ENCODE measurements at regions not wholly inside any gene's neighbourhood (a gene's known extent, or its start where the extent isn't known, plus 50 kb on each side); places are given as distances from the start of the nearest gene placed in this dataset.

- ChIA-PET CTCF (no interaction called here), POLR2A (no interaction called here)
- no peak overlapping the region for H3K9ac ChIP-seq (replicated peaks; ENCODE audit: extremely low read depth, insufficient read depth, low read length)
- no peaks in the 10 kb centered on the region for H3K79me2 ChIP-seq (ENCODE audit: control insufficient read depth, insufficient read depth, low read length)
- H3K4me1 ChIP-seq (ENCODE audit: control insufficient read depth, extremely low read depth, insufficient read depth, low read length) = no peaks in the 10 kb centered on the region
- H3K36me3 ChIP-seq (ENCODE audit: control insufficient read depth in 2 of 2, extremely low read depth in 1 of 2, insufficient read depth in 2 of 2, low read length in 2 of 2) = no peaks in the 10 kb centered on the region
- no peak overlapping the region for H2AFZ ChIP-seq (ENCODE audit: low read depth, low read length)
- no peak for FAIRE-seq
- no peak for TF ChIP-seq JUN (IDR thresholded peaks at IDR 0.05; ENCODE audit: borderline replicate concordance, insufficient read depth, insufficient read length, low read depth)
- no peak for TF ChIP-seq GATA2 (IDR thresholded peaks at IDR 0.05; ENCODE audit: insufficient read depth, insufficient read length, low read depth, low read length)
- no peak for TF ChIP-seq POLR2AphosphoS5 (IDR thresholded peaks at IDR 0.05; ENCODE audit: insufficient read depth, low read depth, low read length)
- no peak for TF ChIP-seq POLR2A (IDR thresholded peaks at IDR 0.05; ENCODE audit: low read depth, low read length)
- TF ChIP-seq EZH2 (IDR thresholded peaks at IDR 0.05; ENCODE audit: borderline replicate concordance, low read depth, low read length, severe bottlenecking) = no peak
- no peak for TF ChIP-seq MYC (IDR thresholded peaks at IDR 0.05; ENCODE audit: low read depth, low read length)
- TF ChIP-seq MAX (IDR thresholded peaks at IDR 0.05; ENCODE audit: insufficient read depth, insufficient read length) = no peak
- TF ChIP-seq, protein P1, sequence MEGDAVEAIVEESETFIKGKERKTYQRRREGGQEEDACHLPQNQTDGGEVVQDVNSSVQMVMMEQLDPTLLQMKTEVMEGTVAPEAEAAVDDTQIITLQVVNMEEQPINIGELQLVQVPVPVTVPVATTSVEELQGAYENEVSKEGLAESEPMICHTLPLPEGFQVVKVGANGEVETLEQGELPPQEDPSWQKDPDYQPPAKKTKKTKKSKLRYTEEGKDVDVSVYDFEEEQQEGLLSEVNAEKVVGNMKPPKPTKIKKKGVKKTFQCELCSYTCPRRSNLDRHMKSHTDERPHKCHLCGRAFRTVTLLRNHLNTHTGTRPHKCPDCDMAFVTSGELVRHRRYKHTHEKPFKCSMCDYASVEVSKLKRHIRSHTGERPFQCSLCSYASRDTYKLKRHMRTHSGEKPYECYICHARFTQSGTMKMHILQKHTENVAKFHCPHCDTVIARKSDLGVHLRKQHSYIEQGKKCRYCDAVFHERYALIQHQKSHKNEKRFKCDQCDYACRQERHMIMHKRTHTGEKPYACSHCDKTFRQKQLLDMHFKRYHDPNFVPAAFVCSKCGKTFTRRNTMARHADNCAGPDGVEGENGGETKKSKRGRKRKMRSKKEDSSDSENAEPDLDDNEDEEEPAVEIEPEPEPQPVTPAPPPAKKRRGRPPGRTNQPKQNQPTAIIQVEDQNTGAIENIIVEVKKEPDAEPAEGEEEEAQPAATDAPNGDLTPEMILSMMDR (IDR thresholded peaks at IDR 0.05; ENCODE audit: extremely low read depth in 1 of 2, insufficient read depth in 1 of 2, low read depth in 1 of 2, low read length in 2 of 2) = no peak
- TF ChIP-seq FOS (IDR thresholded peaks at IDR 0.05; ENCODE audit: borderline replicate concordance, insufficient read depth, low read length) = no peak
- H3K9me3 ChIP-seq (replicated peaks; ENCODE audit: control insufficient read depth, insufficient read depth, low read length) = no peaks in the 10 kb centered on the region
- no peak overlapping the region for H3K4me3 ChIP-seq (replicated peaks in 1 of 3; ENCODE audit: insufficient read depth in 1 of 3, low read depth in 1 of 3, low read length in 3 of 3)
- no peaks in the 10 kb centered on the region for H3K9me1 ChIP-seq (replicated peaks; ENCODE audit: control insufficient read depth, extremely low read depth, insufficient read depth, low read length)
- dilution Hi-C loops (cut with MboI; ENCODE audit: extremely low pct_ligation_motif_present, low sequenced_read_pairs) = no loop called here
- no peaks in the 10 kb centered on the region for H3K27me3 ChIP-seq (ENCODE audit: control insufficient read depth in 2 of 2, insufficient read depth in 2 of 2, low read length in 2 of 2)
- DNase-seq (ENCODE audit: low read depth, low spot score) = no peak
- no peaks in the 10 kb centered on the region for H4K20me1 ChIP-seq (replicated peaks; ENCODE audit: control insufficient read depth, extremely low read depth, insufficient read depth, low read length)
- no peak overlapping the region for H3K27ac ChIP-seq (ENCODE audit: insufficient read depth, low read depth, low read length)
- H3K4me2 ChIP-seq (ENCODE audit: insufficient read depth, low read length) = no peak overlapping the region
- intact Hi-C loops (cut with micrococcal nuclease) = no loop called here
- no TSS peak for BruUV-seq (replicated peaks)
Observed at GRCh38 chr4:24433515-24434214, 150.7 kb downstream of the DHX15 start.

All from endothelial cell of umbilical vein (primary cell).